Endodermal cell (in vitro differentiated cells): ENCODE measurements at regions not wholly inside any gene's neighbourhood (a gene's known extent, or its start where the extent isn't known, plus 50 kb on each side); places are given as distances from the start of the nearest gene placed in this dataset.

Experiments
- DNase-seq: peaks from one replicate; pipeline ENCODE4 v3.0.0-alpha.2; 2017
- H3K27ac ChIP-seq: 2 replicates; pipeline ENCODE4 v1.5.1; 2013; ENCODE audit warnings: mild to moderate bottlenecking, low read depth, low read length, moderate library complexity
- H3K27me3 ChIP-seq: 2 replicates; pipeline ENCODE4 v1.6.1; 2013; ENCODE audit warnings: mild to moderate bottlenecking, low read length, moderate library complexity; ENCODE audit not compliant: insufficient read depth, control insufficient read depth, poor library complexity, severe bottlenecking
- H3K36me3 ChIP-seq: 2 replicates; pipeline ENCODE4 v1.7.0; 2013; ENCODE audit warnings: mild to moderate bottlenecking, low read length, moderate library complexity; ENCODE audit not compliant: control insufficient read depth, insufficient read depth
- H3K4me1 ChIP-seq: one replicate; pipeline ENCODE4 v1.7.0; 2013; ENCODE audit warnings: low read length; ENCODE audit not compliant: control insufficient read depth, insufficient read depth
- H3K4me3 ChIP-seq: 2 replicates; pipeline ENCODE4 v1.5.1; 2013; ENCODE audit warnings: mild to moderate bottlenecking, low read length, moderate library complexity
- H3K9ac ChIP-seq: 2 replicates; pipeline ENCODE4 v1.6.1; 2013; ENCODE audit warnings: mild to moderate bottlenecking, low read length, moderate library complexity; ENCODE audit not compliant: poor library complexity, severe bottlenecking; ENCODE audit errors: extremely low read depth
- H3K9me3 ChIP-seq: 2 replicates; pipeline ENCODE4 v1.6.1; 2013; ENCODE audit warnings: mild to moderate bottlenecking, low read length, moderate library complexity; ENCODE audit not compliant: control insufficient read depth
- H3K27ac Mint-ChIP-seq: 2 replicates; pipeline ENCODE4 v1.8.0; 2020; ENCODE audit warnings: mixed read lengths
- H3K27me3 Mint-ChIP-seq: 2 replicates; pipeline ENCODE4 v1.8.0; 2021; ENCODE audit warnings: mild to moderate bottlenecking, mixed read lengths; ENCODE audit not compliant: insufficient read depth
- H3K36me3 Mint-ChIP-seq: 2 replicates; pipeline ENCODE4 v1.8.0; 2020; ENCODE audit warnings: low read depth, mixed read lengths
- H3K4me1 Mint-ChIP-seq: 2 replicates; pipeline ENCODE4 v1.8.0; 2020; ENCODE audit warnings: mixed read lengths
- H3K4me3 Mint-ChIP-seq: 2 replicates; pipeline ENCODE4 v1.8.0; 2020; ENCODE audit warnings: mild to moderate bottlenecking, moderate library complexity, mixed read lengths
- H3K9me3 Mint-ChIP-seq: 2 replicates; pipeline ENCODE4 v1.8.0; 2020; ENCODE audit warnings: mild to moderate bottlenecking, mixed read lengths
- WGBS, 2 experiments: methylation state at CpG; one replicate each; pipeline versions ENCODE4 v1.1.5 to v1.1.7; 2013; ENCODE audit warnings: missing lambda C conversion rate in 2 of 2, mixed read lengths in 1 of 2; ENCODE audit not compliant: insufficient coverage in 1 of 2, insufficient read length in 1 of 2; 5-methylcytosine and 5-hydroxymethylcytosine counted together
- TF ChIP-seq, protein P1 (sequence below): fragments of 200-600 bp; sonication (generic); conservative IDR thresholded peaks from 2 replicates; pipeline ENCODE4 v1.5.0; 2021; ENCODE audit warnings: antibody characterized with exemption, mild to moderate bottlenecking

DNA sequence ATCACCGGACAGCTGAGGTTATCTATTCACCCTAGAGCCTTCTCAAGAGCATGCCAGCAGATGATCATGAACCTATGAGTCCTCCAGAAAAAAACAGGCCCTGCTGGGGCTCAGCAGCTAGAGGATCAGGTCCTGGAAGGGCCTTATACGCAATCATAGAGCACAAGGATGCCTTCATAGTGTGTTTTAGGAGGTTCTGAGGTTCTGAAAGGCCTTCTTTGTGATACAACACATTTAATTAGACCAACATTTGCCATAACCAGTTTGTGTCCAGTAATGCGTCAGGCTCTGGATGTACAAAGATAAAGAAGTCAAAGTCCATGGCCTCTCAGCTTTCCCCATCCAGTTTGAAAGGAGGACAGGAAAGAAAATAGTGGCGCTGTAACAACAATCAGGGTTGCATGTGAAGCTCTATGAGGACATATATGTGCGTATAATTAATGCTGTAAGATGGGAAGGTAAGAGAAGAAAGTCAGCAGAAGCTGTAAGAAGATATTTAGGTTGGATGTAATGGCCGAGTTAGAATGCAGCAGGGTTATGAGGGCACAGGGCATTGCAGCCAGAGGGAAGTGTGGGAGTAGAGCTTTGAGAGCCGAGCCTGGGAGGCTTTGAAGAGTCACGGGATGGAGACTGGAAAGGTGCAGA lies 302.6 kb upstream of the TBL1XR1 start:
- Mint-ChIP-seq H3K9me3 (no peaks in the 10 kb centered on the region), H3K27me3 (no peaks in the 10 kb centered on the region), H3K4me1 (no peaks in the 10 kb centered on the region), H3K27ac (no peak overlapping the region), H3K36me3 (no peaks in the 10 kb centered on the region), H3K4me3 (no peak overlapping the region)
- Histone ChIP-seq H3K27ac (no peak overlapping the region), H3K9me3 (no peaks in the 10 kb centered on the region), H3K36me3 (no peaks in the 10 kb centered on the region), H3K9ac (no peak overlapping the region), H3K4me3 (no peak overlapping the region), H3K27me3 (no peaks in the 10 kb centered on the region), H3K4me1 (no peaks in the 10 kb centered on the region)
- 95 to 100% methylated on average over 6 to 8 of the region's 8 CpGs for WGBS, 2 experiments
- TF ChIP-seq, protein P1, sequence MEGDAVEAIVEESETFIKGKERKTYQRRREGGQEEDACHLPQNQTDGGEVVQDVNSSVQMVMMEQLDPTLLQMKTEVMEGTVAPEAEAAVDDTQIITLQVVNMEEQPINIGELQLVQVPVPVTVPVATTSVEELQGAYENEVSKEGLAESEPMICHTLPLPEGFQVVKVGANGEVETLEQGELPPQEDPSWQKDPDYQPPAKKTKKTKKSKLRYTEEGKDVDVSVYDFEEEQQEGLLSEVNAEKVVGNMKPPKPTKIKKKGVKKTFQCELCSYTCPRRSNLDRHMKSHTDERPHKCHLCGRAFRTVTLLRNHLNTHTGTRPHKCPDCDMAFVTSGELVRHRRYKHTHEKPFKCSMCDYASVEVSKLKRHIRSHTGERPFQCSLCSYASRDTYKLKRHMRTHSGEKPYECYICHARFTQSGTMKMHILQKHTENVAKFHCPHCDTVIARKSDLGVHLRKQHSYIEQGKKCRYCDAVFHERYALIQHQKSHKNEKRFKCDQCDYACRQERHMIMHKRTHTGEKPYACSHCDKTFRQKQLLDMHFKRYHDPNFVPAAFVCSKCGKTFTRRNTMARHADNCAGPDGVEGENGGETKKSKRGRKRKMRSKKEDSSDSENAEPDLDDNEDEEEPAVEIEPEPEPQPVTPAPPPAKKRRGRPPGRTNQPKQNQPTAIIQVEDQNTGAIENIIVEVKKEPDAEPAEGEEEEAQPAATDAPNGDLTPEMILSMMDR: no peak
- no peak for DNase-seq

GRCh38 chr3:177510693-177511216 lies 313.5 kb upstream of the TBL1XR1 start:
- H3K27me3 ChIP-seq: no peaks in the 10 kb centered on the region
- 85 to 100% methylated on average over 2 of the region's 2 CpGs for WGBS, 2 experiments
- H3K4me3 ChIP-seq: no peak overlapping the region
- Mint-ChIP-seq H3K36me3 (no peaks in the 10 kb centered on the region), H3K27me3 (no peaks in the 10 kb centered on the region), H3K9me3 (no peaks in the 10 kb centered on the region), H3K4me3 (no peak overlapping the region), H3K4me1 (no peaks in the 10 kb centered on the region), H3K27ac (no peak overlapping the region)
- peaks cover 5% of the 10 kb centered on the region for H3K9me3 ChIP-seq
- no peaks in the 10 kb centered on the region for H3K4me1 ChIP-seq
- no peak overlapping the region for H3K9ac ChIP-seq
- no peak for DNase-seq
- H3K36me3 ChIP-seq: no peaks in the 10 kb centered on the region
- TF ChIP-seq, protein P1: no peak
- no peak overlapping the region for H3K27ac ChIP-seq

DNA sequence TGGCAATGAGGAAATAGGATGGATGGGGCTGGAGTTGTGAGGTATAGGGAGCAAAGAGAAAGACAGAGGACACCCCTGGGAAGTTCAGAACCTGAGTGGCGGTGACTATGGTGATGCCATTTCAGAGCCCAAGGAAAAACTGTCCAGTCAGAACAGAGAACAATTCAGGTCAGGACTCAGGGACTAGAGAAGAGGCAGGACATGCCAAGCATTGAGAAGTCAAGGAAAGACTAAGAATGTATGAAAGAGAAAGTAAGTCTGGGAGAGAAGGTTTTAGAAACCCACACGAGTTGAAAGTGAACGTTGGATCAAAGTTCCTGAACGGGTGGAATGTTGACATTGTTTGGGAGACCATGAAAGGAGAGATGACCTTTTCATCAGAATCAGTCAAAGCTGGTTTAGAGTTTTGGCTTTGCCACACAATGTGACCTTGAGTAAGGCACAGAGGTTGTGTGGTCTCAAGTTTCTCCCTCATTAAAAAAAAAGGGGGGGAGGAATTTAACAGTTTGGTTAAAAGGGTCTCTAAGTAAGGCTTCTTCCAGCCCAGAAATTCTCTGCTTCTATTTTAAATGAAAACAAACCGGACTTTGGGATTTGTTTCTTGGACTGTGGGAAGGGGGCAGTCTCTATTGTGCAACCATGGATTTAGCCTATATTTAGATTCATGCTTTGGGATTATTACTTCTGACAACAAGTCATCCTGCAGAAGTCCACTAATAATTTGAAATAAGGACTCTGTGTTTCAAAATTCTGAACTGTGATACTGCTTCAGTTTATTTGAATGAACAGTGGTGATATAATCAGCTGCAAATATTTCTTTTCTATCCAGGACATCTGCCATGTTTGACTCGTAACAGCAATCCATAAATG lies 315.9 kb upstream of the TBL1XR1 start:
- WGBS, 2 experiments: 88 to 92% methylated on average over 5 to 6 of the region's 6 CpGs

More for the DNA sequence above, 315.9 kb upstream of the TBL1XR1 start:
- peaks cover 4% of the 10 kb centered on the region for H3K4me1 Mint-ChIP-seq
- H3K9me3 Mint-ChIP-seq: no peaks in the 10 kb centered on the region
- H3K9me3 ChIP-seq: no peaks in the 10 kb centered on the region
- no peaks in the 10 kb centered on the region for H3K36me3 ChIP-seq
- peaks cover 3% of the 10 kb centered on the region for H3K4me1 ChIP-seq
- H3K9ac ChIP-seq: no peak overlapping the region
- peak overlapping the region; percentile 98 for H3K27ac ChIP-seq
- TF ChIP-seq, protein P1: no peak
- H3K27me3 ChIP-seq: no peaks in the 10 kb centered on the region
- no peak overlapping the region for H3K27ac Mint-ChIP-seq
- no peak for DNase-seq
- H3K27me3 Mint-ChIP-seq: no peaks in the 10 kb centered on the region
- no peak overlapping the region for H3K4me3 Mint-ChIP-seq
- H3K36me3 Mint-ChIP-seq: no peaks in the 10 kb centered on the region
- no peak overlapping the region for H3K4me3 ChIP-seq
